ENCODE measurements at regions not wholly inside any gene's neighbourhood (a gene's known extent, or its start where the extent isn't known, plus 50 kb on each side); places are given as distances from the start of the nearest gene placed in this dataset.

DNA sequence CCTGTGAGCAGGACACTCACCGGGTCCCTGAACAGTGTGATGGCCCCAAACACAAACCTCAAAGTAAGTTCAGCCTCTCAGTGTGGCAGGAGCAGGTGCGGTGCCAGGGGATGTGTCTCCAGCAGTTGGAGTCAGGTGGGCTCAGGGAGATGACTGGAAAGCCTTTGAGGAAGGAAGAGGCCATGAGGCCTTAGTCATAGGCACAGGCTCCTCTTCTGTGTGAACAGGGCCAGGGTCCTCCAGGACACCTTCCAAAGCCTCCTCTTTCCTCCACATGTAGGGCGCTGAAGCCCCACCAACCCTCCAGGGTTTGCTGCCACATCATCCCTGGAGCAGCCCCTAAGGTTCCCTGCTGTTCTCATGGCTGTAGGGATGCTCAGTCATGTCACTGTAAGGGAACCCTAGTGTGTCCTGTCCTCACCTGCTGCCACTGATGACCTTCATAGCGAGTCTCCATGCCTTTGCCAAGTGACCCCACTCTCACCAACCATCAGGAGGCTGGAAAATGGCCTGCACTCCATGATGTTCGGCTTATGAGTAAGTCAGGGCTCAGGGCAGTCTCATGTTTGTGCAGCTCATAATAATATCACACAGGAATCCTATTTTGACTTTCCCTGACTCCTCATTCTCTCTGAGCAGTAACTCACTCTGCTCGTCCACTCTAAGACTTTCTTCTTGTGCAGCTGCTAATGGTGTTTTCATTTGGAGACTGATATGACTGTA is 1152.9 kb downstream of the RPIA start:
- TF ChIP-seq EZH2phosphoT487 (IDR thresholded peaks at IDR 0.05), result no peak
- TF ChIP-seq EZH2 (IDR thresholded peaks at IDR 0.05), result no peak
- TF ChIP-seq, protein P1, sequence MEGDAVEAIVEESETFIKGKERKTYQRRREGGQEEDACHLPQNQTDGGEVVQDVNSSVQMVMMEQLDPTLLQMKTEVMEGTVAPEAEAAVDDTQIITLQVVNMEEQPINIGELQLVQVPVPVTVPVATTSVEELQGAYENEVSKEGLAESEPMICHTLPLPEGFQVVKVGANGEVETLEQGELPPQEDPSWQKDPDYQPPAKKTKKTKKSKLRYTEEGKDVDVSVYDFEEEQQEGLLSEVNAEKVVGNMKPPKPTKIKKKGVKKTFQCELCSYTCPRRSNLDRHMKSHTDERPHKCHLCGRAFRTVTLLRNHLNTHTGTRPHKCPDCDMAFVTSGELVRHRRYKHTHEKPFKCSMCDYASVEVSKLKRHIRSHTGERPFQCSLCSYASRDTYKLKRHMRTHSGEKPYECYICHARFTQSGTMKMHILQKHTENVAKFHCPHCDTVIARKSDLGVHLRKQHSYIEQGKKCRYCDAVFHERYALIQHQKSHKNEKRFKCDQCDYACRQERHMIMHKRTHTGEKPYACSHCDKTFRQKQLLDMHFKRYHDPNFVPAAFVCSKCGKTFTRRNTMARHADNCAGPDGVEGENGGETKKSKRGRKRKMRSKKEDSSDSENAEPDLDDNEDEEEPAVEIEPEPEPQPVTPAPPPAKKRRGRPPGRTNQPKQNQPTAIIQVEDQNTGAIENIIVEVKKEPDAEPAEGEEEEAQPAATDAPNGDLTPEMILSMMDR (IDR thresholded peaks at IDR 0.05), result no peak
